Left lung (tissue), 4 donors: ENCODE measurements at regions not wholly inside any gene's neighbourhood (a gene's known extent, or its start where the extent isn't known, plus 50 kb on each side); places are given as distances from the start of the nearest gene placed in this dataset.

Experiments
- ATAC-seq: fragments of 200-7000 bp; cut with Tn5 transposase; one replicate; pipeline ENCODE4 v1.9.1; 2020; ENCODE audit warnings: moderate library complexity
- DNase-seq, 4 donors: peaks; one replicate each; pipeline ENCODE4 v3.0.0-alpha.2; 2013 to 2020
- H3K27ac ChIP-seq, 2 donors: fragments of 200-600 bp; sonication (generic) in 1 of 2; one replicate each; pipeline versions ENCODE4 v1.5.0 to v1.8.0; 2020 to 2021
- H3K27me3 ChIP-seq, 2 donors: fragments of 200-600 bp; sonication (generic) in 1 of 2; one replicate each; pipeline versions ENCODE4 v1.5.0 to v1.8.0; 2020 to 2021
- H3K36me3 ChIP-seq, 2 donors: fragments of 200-600 bp; sonication (generic) in 1 of 2; one replicate each; pipeline versions ENCODE4 v1.5.0 to v1.8.0; 2020 to 2021
- H3K4me1 ChIP-seq, 2 donors: fragments of 200-600 bp; one replicate each; pipeline ENCODE4 v1.8.0; 2021
- H3K4me3 ChIP-seq, 2 donors: fragments of 200-600 bp; sonication (generic) in 1 of 2; one replicate each; pipeline versions ENCODE4 v1.5.0 to v1.8.0; 2020 to 2021; ENCODE audit warnings: mild to moderate bottlenecking in 1 of 2
- H3K9me3 ChIP-seq, 2 donors: fragments of 200-600 bp; sonication (generic) in 1 of 2; one replicate each; pipeline versions ENCODE4 v1.5.0 to v1.8.0; 2020 to 2021
- intact Hi-C, 2 donors: fragments of 100-400 bp; cut with DNase I; formaldehyde crosslinking; loops; one replicate each; pipeline versions ENCODE4 v1.11.2 to v1.14.2; 2022
- TF ChIP-seq, protein P1 (sequence below), 2 donors: fragments of 200-600 bp; sonication (generic) in 1 of 2; IDR thresholded peaks; one replicate each; pipeline versions ENCODE4 v1.5.0 to v1.8.0; 2021; ENCODE audit warnings: antibody characterized with exemption in 2 of 2
- donor health status: DM: no; HTN: yes; CAD: no.
- donor health status: DM: no; HTN: no; CAD: no.

DNA sequence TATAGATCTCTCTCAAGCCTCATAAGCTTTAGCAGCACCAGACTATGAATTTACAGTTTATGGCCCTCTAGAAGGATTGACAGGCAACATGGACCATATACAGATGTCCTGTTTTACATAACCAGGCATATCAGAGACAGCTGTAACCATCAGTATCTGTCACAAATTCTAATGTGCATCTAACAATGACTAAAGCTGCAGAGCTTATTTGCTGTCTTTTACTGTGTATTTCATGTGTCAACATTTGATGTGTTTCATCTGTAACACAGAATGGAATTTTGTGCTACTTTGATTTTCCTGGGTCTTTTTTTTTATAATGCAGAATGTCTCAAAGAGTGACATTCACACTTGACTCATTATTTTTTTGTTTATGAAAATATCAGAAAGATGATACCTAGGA, 348.3 kb downstream of the SLC16A7 start:
- TF ChIP-seq, protein P1, sequence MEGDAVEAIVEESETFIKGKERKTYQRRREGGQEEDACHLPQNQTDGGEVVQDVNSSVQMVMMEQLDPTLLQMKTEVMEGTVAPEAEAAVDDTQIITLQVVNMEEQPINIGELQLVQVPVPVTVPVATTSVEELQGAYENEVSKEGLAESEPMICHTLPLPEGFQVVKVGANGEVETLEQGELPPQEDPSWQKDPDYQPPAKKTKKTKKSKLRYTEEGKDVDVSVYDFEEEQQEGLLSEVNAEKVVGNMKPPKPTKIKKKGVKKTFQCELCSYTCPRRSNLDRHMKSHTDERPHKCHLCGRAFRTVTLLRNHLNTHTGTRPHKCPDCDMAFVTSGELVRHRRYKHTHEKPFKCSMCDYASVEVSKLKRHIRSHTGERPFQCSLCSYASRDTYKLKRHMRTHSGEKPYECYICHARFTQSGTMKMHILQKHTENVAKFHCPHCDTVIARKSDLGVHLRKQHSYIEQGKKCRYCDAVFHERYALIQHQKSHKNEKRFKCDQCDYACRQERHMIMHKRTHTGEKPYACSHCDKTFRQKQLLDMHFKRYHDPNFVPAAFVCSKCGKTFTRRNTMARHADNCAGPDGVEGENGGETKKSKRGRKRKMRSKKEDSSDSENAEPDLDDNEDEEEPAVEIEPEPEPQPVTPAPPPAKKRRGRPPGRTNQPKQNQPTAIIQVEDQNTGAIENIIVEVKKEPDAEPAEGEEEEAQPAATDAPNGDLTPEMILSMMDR (IDR thresholded peaks at IDR 0.05), result no peak
- intact Hi-C loops, result no loop called here
- no peaks in the 10 kb centered on the region for H3K4me1 ChIP-seq
- peaks cover 0 to 4% of the 10 kb centered on the region in 2 donors for H3K9me3 ChIP-seq
- no peak overlapping the region for H3K4me3 ChIP-seq
- no peaks in the 10 kb centered on the region for H3K36me3 ChIP-seq
- no peak overlapping the region for H3K27ac ChIP-seq
- no peak for ATAC-seq
- no peaks in the 10 kb centered on the region for H3K27me3 ChIP-seq
- DNase-seq, result no peak

DNA sequence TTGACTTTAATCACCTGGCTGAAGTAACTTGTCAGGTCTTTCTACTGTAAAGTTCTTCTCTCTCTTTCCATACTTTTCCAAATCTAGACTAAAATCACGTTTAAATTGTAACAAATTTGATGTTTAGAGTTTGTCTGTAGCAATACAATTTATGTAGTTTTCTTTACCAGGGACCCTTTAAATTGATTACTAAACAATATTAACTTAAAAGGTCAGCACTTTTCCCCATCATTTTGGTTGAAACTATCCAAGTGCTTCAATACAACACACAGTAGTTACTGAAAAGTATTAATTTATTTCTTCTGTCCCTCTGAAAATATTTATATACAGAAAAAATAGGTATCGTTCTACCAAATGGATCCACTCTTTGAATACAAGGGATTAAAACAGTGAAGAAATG, 350.8 kb downstream of the SLC16A7 start:
- Histone ChIP-seq H3K27ac (no peak overlapping the region), H3K9me3 (peaks cover 0 to 6% of the 10 kb centered on the region in 2 donors), H3K36me3 (no peaks in the 10 kb centered on the region), H3K4me3 (no peak overlapping the region), H3K27me3 (no peaks in the 10 kb centered on the region), H3K4me1 (no peaks in the 10 kb centered on the region)
- ATAC-seq, result no peak
- TF ChIP-seq, protein P1 (IDR thresholded peaks at IDR 0.05), result no peak
- no peak for DNase-seq
- intact Hi-C loops, result no loop called here

DNA sequence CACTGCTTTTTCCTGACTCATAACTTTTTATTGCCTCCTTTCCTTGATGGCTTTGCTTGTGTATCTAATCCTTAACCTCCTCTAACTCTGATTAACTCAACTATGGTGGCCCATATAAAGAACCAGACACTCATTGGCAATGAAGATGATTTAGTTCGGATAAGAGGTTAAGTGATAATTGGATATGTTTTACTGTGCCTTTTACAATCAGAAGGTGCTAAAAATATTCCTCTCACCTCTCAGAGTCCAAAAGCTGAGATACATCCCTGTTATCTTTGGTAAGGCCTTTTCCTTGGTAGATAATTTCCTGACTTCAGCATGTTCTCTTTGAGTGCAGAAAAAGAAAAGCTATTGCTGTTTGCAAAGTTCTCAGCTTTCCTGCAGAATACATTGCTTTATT, 367.7 kb downstream of the SLC16A7 start:
- no peak overlapping the region for H3K27ac ChIP-seq
- intact Hi-C loops, result no loop called here
- no peak overlapping the region for H3K4me3 ChIP-seq
- H3K9me3 ChIP-seq, result no peaks in the 10 kb centered on the region
- no peaks in the 10 kb centered on the region for H3K4me1 ChIP-seq
- ATAC-seq (no peak), DNase-seq (no peak)
- TF ChIP-seq, protein P1 (IDR thresholded peaks at IDR 0.05), result no peak
- H3K27me3 ChIP-seq, result no peaks in the 10 kb centered on the region
- no peaks in the 10 kb centered on the region for H3K36me3 ChIP-seq

DNA sequence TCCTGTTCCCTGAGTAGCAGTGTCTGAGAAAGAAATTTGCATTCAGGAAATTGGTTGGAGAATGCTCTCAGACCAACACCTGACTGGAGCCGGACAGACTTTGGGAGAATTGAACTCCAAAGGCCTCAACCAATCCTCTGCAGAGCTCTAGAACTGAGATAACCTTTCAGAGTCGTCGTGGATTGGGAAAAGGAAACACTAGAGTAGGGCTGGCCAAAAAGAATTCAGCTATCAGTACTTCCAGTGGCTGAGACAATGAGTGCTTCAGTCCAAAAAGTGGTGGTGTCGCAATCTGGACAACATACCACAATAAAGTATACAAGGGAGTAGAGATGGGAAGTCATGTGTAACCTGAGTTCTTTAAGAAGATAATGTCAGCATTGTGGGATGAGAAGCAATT, 377.1 kb downstream of the SLC16A7 start:
- Histone ChIP-seq H3K4me3 (no peak overlapping the region), H3K27ac (no peak overlapping the region), H3K4me1 (no peaks in the 10 kb centered on the region), H3K27me3 (no peaks in the 10 kb centered on the region), H3K36me3 (no peaks in the 10 kb centered on the region), H3K9me3 (no peaks in the 10 kb centered on the region)
- DNase-seq (no peak), ATAC-seq (peak; percentile 38)
- TF ChIP-seq, protein P1 (IDR thresholded peaks at IDR 0.05), result no peak
- intact Hi-C loops, result no loop called here

DNA sequence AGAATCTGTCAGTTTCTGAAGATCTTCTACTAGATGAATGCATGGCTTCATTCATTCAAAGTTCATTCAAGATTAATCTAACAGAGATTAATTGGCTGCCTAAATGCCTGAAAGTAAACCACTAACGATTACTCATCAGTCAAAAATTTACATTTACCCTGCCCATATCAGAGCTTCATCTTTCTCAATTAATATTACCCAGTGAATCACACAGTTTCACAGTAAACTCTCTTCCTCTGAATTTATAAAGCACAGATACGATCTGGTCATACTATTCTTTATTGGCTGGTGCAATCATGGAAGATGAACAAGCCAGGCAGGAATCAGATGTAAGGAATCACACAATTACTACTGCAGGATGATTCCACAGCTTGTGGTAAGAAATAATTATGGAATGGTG, 377.7 kb downstream of the SLC16A7 start:
- H3K36me3 ChIP-seq, result no peaks in the 10 kb centered on the region
- DNase-seq, result no peak
- TF ChIP-seq, protein P1 (IDR thresholded peaks at IDR 0.05), result no peak
- no peaks in the 10 kb centered on the region for H3K27me3 ChIP-seq
- no peak for ATAC-seq
- intact Hi-C loops, result no loop called here
- no peak overlapping the region for H3K27ac ChIP-seq
- H3K4me3 ChIP-seq, result no peak overlapping the region
- no peaks in the 10 kb centered on the region for H3K9me3 ChIP-seq
- no peaks in the 10 kb centered on the region for H3K4me1 ChIP-seq
